Brain microvascular endothelial cell (primary cell): ENCODE measurements at regions not wholly inside any gene's neighbourhood (a gene's known extent, or its start where the extent isn't known, plus 50 kb on each side); places are given as distances from the start of the nearest gene placed in this dataset.

Experiments used
- DNase-seq: peaks from one replicate; pipeline ENCODE4 v3.0.0-alpha.2; 2020
- H3K27ac ChIP-seq: fragments of 250-450 bp; sonication (Bioruptor Pico); 2 replicates; pipeline ENCODE4 v1.5.1; 2020; ENCODE audit warnings: mild to moderate bottlenecking, moderate library complexity
- H3K27me3 ChIP-seq: fragments of 250-450 bp; sonication (Bioruptor Pico); replicated peaks from 2 replicates; pipeline ENCODE4 v1.5.1; 2020; ENCODE audit warnings: mild to moderate bottlenecking
- H3K36me3 ChIP-seq: fragments of 250-450 bp; sonication (Bioruptor Pico); replicated peaks from 2 replicates; pipeline ENCODE4 v1.5.1; 2020; ENCODE audit warnings: mild to moderate bottlenecking
- H3K4me3 ChIP-seq: 2 replicates; pipeline ENCODE4 v1.5.1; 2011; ENCODE audit warnings: low read depth, mild to moderate bottlenecking, control low read depth, low read length, moderate library complexity
- CTCF ChIP-seq: IDR thresholded peaks from 2 replicates; pipeline ENCODE4 v1.5.1; 2011; ENCODE audit warnings: low read depth, mild to moderate bottlenecking, moderate library complexity, low read length, control low read depth, inconsistent platforms; ENCODE audit errors: missing control alignments
- in situ Hi-C: cut with HindIII; loops from 2 replicates; pipeline ENCODE4 v1.10.0; 2017; ENCODE audit warnings: low sequenced_read_pairs, low pct_ligation_motif_present

GRCh38 chr22:48209473-48210197 lies 1447.2 kb downstream of the TBC1D22A start:
- in situ Hi-C loops, result no loop called here
- H3K36me3 ChIP-seq, result no peaks in the 10 kb centered on the region
- no peak for DNase-seq
- no peaks in the 10 kb centered on the region for H3K27me3 ChIP-seq
- no peak overlapping the region for H3K27ac ChIP-seq
- TF ChIP-seq CTCF, result no peak
- no peak overlapping the region for H3K4me3 ChIP-seq

- TF ChIP-seq CTCF, result no peak
- Histone ChIP-seq H3K36me3 (no peaks in the 10 kb centered on the region), H3K27me3 (no peaks in the 10 kb centered on the region), H3K4me3 (no peak overlapping the region), H3K27ac (no peak overlapping the region)
- DNase-seq, result no peak
- in situ Hi-C loops, result no loop called here
Measured at GRCh38 chr22:48208894-48209293, 1446.4 kb downstream of the TBC1D22A start.

- in situ Hi-C loops, result no loop called here
- Histone ChIP-seq H3K4me3 (no peak overlapping the region), H3K27ac (no peak overlapping the region), H3K27me3 (no peaks in the 10 kb centered on the region), H3K36me3 (no peaks in the 10 kb centered on the region)
- no peak for TF ChIP-seq CTCF
- DNase-seq, result no peak
Measured at GRCh38 chr22:48207919-48208535, 1445.6 kb downstream of the TBC1D22A start.

- DNase-seq, result no peak
- Histone ChIP-seq H3K27ac (no peak overlapping the region), H3K27me3 (no peaks in the 10 kb centered on the region), H3K36me3 (no peaks in the 10 kb centered on the region), H3K4me3 (no peak overlapping the region)
- TF ChIP-seq CTCF, result no peak
- in situ Hi-C loops, result no loop called here
Measured at GRCh38 chr22:48205790-48206189, 1443.3 kb downstream of the TBC1D22A start.

GRCh38 chr22:48205161-48205560 lies 1442.7 kb downstream of the TBC1D22A start:
- DNase-seq, result no peak
- in situ Hi-C loops, result no loop called here
- Histone ChIP-seq H3K4me3 (no peak overlapping the region), H3K27ac (no peak overlapping the region), H3K36me3 (no peaks in the 10 kb centered on the region), H3K27me3 (no peaks in the 10 kb centered on the region)
- no peak for TF ChIP-seq CTCF
